GM21723 (cell line): ENCODE measurements at regions not wholly inside any gene's neighbourhood (a gene's known extent, or its start where the extent isn't known, plus 50 kb on each side); places are given as distances from the start of the nearest gene placed in this dataset.
"Not testable (repeated sequence)": the region's sequence is repeated elsewhere in the genome, so short reads cannot be mapped to it uniquely, and the experiment has no call there.

Experiments used
- ATAC-seq: cut with Tn5 transposase; IDR thresholded peaks from one replicate; pipeline ENCODE4 v1.9.1; 2021; ENCODE audit warnings: mild to moderate bottlenecking, moderate library complexity; ENCODE audit not compliant: unreplicated experiment

DNA sequence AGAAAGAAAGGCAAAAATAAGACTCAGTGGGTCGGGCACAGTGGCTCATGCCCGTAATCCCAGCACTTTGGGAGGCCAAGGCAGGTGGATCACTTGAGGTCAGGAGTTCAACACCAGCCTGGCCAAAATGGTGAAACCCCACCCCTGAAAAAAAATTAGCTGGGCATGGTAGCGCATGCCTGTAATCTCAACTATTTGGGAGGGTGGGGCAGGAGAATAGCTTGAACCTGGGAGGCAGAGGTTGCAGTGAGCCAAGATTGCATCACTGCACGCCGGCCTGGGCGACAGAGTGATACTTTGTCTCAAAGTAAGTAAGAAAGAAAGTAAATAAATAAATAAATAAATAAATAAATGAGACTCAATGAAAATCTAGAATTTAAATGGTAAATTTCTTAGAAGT is 145.9 kb upstream of the KRR1 start:
- not testable (repeated sequence) for ATAC-seq

- no peak for ATAC-seq
Observed at GRCh38 chr12:75656648-75657047, 145.2 kb upstream of the KRR1 start.

- no peak for ATAC-seq
Observed at GRCh38 chr12:75656210-75656609, 144.8 kb upstream of the KRR1 start.

GRCh38 chr12:75655315-75655806 is 144.0 kb upstream of the KRR1 start:
- peak; percentile 83 for ATAC-seq

GRCh38 chr12:75651342-75651695 is 139.9 kb upstream of the KRR1 start:
- no peak for ATAC-seq

DNA sequence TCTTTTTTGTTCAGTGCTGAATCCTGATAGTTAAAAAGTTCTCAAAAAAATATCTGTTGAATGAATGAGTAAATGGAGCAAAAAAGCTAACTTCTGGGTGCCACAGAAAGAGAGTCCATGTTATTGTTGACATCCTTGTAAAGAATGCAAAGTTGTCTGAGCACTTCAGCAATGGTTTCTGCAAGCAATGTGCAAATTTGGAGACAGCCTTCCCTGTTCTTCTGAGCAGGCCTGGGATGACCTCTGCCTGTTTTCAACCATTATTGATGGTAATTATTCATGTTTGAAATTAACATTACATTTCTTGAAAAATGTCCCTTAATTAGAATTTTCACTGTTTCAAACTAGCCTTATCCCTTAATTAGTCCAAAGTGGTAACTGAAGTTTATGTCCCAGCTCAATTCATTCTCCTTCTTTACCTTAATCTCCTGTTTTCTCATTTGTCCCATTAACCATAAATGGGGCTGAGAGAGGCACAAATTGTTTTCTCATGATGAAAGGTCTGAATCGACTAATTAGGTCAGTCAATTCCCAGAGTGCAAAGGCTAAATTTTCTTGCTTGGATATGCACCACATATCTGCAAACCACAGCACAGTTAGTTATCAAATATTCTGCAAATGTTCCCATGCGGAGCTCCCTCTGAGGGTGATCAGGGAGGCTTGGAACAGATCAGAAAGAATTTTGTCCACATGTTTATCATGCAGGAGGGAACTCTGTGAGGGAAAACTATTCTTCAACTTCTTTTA is 139.4 kb upstream of the KRR1 start:
- ATAC-seq, result no peak

DNA sequence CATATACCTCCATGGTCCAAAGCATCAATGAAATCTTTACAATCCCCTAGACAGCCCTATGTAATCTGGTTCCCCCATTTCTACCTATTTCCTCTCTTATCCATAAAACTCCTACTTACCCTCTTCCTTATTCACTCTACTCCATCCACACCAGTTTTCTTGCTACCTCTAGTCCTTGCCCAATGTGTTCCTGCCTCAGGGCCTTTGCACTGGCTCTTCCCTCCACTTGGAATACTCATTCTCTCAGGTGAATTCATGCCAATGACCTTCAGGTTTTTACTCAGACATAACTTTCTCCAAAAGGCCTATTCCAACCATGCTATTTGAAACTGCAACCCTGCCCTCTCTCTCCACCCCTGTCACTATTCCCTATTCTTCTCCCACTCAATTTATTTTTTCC is 138.7 kb upstream of the KRR1 start:
- ATAC-seq, result no peak

- ATAC-seq, result no peak
Observed at GRCh38 chr12:75648856-75649255, 137.4 kb upstream of the KRR1 start.

DNA sequence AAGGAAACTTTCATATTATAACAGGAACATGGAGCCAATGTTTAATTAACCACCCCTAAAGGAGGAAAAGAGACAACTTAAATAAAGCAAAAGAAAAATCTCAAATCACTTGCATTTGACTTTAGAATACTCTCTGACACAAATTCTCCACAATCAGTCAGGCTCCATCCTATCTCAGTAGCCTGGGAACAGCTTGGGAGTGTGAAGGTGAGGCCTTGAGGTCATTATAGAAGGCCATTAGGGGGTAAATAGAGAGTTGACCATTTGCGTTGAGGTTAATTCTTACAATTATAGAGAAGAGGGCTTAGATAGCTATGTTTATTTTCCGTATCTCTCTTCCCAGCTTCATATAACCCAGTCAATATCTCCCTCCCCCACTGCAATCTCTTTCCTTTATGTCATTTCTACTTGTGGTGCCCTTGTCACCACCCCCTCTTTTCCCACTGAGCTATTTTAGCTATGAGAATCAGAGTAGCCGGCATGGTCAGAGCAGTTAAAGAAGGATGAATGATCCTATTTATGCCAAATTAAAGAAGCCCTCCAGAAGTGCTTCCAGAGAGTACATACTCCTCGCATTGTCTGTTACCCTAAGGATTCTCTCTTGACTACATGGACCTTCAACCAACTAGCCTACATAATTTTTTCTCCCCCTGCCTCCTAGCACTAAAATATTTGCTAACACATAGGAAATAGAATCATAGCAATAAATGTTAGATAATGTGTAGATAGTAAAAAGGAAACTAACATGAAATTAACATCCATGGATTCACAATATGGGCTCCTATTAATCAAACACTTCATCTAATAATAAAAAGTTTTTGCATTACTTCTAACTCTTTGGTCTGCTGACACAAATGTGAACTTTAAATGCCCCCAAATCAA is 135.2 kb upstream of the KRR1 start:
- no peak for ATAC-seq

DNA sequence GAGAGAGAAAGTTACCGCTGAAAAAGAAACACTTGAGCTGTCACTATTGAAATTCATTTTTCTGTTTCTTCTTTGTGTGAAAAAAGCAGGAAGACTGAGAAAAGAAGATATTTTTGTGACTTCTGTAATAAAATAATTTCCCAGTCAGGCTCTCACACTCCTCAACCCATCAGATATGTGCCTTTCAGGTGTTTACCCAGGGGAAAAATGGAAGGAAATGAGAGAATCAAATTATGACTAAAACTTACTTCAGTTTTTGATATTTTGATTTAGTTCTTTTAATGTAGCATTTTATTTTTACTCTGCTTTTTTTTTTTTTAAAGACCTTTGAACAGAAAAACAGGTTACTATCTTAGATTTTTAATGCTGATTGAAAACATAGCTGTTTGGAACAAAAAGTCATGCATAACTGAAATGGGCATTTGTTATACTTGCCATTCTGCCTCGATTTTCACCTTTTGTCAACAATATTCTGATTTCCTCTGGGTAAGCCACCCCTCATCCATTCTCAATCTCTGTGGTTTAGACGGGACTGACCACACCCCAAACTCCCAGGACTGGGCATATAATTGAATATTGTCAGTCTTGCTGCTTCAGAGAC is 133.2 kb upstream of the KRR1 start:
- ATAC-seq, result no peak

GRCh38 chr12:75643119-75643518 is 131.7 kb upstream of the KRR1 start:
- not testable (repeated sequence) for ATAC-seq

DNA sequence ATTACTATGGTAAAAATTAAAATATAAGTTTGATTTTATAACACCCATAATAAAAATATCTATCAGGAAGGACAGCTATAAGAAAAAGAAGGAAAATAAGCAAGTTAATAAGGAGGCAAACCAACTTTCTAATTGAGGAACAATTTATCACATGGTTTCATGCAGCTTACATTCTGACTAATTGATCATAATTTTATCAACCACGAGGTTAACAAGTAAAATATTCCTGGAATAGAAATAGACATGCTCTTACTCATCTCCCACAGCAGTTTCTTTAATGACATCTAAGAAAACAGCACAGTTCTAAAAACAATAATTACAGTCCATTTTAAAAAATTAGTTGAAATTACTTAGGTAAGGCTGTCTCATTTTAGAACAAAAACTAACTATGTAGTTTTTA is 130.8 kb upstream of the KRR1 start:
- no peak for ATAC-seq

DNA sequence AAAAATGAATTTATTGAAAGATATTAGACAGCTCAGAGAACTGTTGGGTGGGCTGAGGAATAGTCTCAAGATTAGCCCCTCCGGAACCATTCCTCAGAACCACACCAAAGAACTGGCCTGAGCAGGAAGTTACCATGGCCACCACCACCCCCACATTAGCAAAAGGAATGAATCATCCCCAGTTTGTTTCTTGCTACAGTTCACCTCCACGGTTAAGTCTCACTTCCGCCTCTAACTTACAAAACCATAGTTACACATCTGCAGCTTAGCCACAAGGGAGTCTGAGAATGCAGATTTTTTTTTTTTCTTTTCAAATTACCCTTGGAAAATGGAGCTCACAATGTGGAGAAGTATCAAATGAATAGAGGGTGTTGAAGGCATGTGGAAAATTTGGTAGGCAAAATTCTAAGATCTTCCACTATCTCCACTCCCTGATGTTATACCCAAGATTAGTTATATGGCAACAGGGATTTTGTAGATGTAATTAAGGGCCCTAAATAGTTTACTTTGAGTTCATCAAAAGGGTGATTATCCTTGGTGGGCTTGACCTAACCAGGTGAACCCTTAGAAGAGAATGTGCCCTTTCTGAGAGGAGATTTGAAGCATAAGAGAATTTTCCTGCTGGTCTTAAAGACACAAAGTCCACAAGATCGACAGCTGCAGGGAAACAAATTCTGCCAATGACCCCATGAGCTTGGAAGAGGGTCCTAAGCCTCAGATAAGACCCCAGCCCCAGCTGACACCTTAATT is 129.8 kb upstream of the KRR1 start:
- ATAC-seq, result peak; percentile 100

DNA sequence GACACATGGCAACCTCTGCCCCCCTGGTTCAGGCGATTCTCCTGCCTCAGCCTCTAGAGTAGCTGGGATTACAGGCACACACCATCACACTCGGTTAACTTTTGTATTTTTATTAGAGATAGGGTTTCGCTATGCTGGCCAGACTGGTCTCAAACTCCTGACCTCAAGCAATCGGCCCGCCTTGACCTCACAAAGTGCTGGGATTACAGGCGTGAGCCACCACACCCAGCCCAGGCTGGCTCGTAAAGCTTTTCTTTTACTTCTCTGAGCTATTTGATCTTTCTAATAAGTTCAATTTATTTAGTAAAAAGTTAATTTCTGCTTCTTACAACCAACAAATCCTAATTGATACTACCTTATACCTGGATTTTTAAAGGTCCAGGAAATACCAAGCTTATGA is 127.4 kb upstream of the KRR1 start:
- ATAC-seq, result no peak

DNA sequence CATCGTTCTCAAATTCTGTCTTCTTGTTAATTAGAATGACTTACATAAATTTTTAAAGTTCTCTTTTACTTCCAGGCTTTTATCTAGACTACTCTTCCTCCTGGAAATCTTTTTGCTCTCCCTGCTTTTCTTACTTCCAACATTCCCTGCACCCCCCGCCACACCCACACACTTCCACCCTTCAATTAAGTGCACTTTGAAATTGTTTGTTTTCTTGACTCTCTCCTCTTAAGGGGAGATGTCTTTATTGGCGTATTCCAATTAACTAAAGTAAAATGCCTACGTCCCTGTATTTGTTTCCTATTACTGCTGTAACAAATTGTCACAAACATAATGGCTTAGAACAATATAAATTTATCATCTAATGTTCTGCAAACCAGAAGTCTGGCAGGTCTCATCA is 125.2 kb upstream of the KRR1 start:
- ATAC-seq, result no peak

DNA sequence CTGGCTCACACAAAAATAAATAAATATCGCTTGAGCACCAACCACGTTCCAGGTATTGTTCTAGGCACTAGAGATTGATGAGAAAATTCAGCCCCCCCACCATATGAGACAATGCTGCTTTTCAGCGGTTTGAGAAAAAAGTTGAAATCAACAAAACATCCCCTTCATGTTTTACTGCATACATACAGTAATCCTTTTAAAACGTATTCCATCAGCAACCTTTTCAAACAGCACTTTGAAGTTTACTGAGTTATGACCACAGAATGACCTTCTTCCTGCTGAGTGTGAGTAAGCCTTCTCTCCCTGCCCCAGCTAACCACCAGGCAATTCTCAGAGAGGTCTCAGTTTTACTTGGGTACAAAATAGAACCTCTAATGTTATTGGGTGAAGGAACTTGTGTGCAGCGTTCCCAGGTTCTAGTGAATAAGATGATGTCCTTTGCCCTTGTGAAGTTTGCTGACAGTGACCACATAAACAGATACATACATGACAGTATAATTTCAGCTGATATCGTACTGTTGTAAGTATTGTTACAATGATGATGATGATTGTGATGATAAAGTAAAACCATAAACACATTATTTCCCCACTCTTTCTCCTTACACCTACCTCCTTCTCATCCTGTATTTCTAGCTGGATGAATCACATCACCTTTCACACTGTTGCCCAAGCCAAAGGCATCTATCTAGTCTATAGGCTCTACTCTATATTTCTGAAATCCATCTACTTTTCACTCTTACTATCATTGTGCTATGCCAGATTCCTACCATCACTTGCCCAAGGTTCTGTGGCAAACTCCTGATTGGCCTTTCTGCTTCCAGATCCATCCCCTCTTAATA is 124.4 kb upstream of the KRR1 start:
- ATAC-seq, result peak; percentile 73

GRCh38 chr12:75634244-75635222 is 123.1 kb upstream of the KRR1 start:
- ATAC-seq, result no peak

DNA sequence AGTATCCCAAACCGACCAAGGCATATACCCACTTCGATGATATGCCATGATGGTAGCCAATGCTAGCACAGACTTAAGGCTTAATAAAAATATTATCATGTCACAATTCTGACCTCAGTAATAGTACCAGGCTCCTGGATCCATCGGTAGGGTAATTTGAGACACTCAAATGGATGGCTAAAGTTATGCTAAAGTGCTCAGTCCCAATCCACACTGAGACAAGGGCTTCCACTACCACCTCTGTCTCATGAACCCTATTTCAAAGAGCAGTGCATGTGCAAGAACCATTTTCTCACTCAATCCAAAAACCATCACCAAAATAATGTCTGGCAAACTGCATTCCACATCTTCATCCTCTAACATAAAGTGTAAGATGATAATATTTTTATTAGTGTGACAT is 122.4 kb upstream of the KRR1 start:
- ATAC-seq, result no peak

DNA sequence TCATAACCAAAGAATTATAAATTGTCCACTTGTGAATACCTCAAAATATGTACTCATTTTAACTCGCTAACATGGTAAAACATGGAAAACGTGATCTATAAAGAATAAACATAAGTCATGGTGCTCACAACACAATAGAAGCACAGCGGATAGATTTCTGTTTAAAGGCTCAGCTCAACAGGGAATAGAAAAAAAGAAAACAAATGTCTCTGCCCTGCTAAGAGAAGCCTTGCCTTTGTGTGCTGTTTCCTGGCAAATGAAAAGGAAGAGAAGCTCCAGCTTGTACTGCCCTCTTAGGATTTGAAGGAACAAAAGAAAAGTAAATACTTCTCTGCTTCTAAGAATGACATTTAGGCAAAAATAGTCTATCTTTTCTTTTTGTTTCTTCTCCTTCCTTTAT is 121.0 kb upstream of the KRR1 start:
- no peak for ATAC-seq
